Panc1 (cell line): ENCODE measurements at regions not wholly inside any gene's neighbourhood (a gene's known extent, or its start where the extent isn't known, plus 50 kb on each side); places are given as distances from the start of the nearest gene placed in this dataset.

Experiments used
- CTCF ChIP-seq: fragments of 450-650 bp; IDR thresholded peaks from 2 replicates; pipeline ENCODE4 v1.5.1; 2017; ENCODE audit warnings: mild to moderate bottlenecking
- POLR2AphosphoS5 ChIP-seq: IDR thresholded peaks from 2 replicates; pipeline ENCODE4 v1.6.1; 2012; ENCODE audit warnings: mild to moderate bottlenecking, low read depth, low read length, moderate library complexity
- REST ChIP-seq, 2 experiments: IDR thresholded peaks; 2 replicates each; pipeline ENCODE4 v1.6.1; 2011 to 2012; ENCODE audit warnings: low read depth in 2 of 2, control low read depth in 1 of 2, low read length in 1 of 2, mild to moderate bottlenecking in 1 of 2, moderate library complexity in 1 of 2; ENCODE audit not compliant: insufficient read depth in 1 of 2
- SIN3A ChIP-seq: IDR thresholded peaks from 2 replicates; pipeline ENCODE4 v1.6.1; 2012; ENCODE audit warnings: low read depth, mild to moderate bottlenecking, low read length, moderate library complexity, borderline replicate concordance; ENCODE audit not compliant: insufficient read depth
- TCF7L2 ChIP-seq: IDR thresholded peaks from 2 replicates; pipeline ENCODE4 v1.6.1; 2011; ENCODE audit warnings: mild to moderate bottlenecking, low read depth, low read length, inconsistent platforms

DNA sequence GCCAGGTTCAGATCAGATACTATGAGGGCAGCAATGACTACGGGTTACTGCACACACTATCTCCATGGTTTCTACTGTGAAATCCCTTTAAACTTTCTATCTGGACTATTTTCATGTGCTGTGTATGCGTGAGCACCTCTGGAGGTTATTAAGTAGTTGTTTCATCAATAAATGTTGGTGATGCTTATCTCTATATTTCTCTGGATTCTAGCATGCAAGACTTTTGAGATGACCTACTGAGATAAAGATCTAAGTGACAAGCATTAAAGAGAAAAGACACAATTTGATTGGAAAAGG, 194.0 kb downstream of the NRIP1 start:
- TF ChIP-seq CTCF, result no peak
- no peak for TF ChIP-seq POLR2AphosphoS5
- TF ChIP-seq SIN3A, result no peak
- TF ChIP-seq REST (IDR thresholded peaks at IDR 0.05; ENCODE audit: insufficient read depth in 1 of 2, low read depth in 2 of 2, low read length in 1 of 2), result no peak
- TF ChIP-seq TCF7L2, result no peak
